Upper lobe of right lung (tissue), 1 donor: ENCODE measurements at regions not wholly inside any gene's neighbourhood (a gene's known extent, or its start where the extent isn't known, plus 50 kb on each side); places are given as distances from the start of the nearest gene placed in this dataset.
"Not testable (repeated sequence)": the region's sequence is repeated elsewhere in the genome, so short reads cannot be mapped to it uniquely, and the experiment has no call there.

Source experiments
- ATAC-seq: fragments of 200-7000 bp; cut with Tn5 transposase; one replicate; pipeline ENCODE4 v1.9.1; 2020; ENCODE audit warnings: mild to moderate bottlenecking, moderate library complexity
- DNase-seq: peaks from one replicate; pipeline ENCODE4 v3.0.0-alpha.2; 2020
- H3K27ac ChIP-seq: fragments of 200-600 bp; one replicate; pipeline ENCODE4 v1.8.0; 2022
- H3K27me3 ChIP-seq: fragments of 200-600 bp; one replicate; pipeline ENCODE4 v1.8.0; 2022; ENCODE audit warnings: mild to moderate bottlenecking
- H3K36me3 ChIP-seq: fragments of 200-600 bp; one replicate; pipeline ENCODE4 v1.8.0; 2022
- H3K4me1 ChIP-seq: fragments of 200-600 bp; one replicate; pipeline ENCODE4 v1.8.0; 2022
- H3K4me3 ChIP-seq: fragments of 200-600 bp; one replicate; pipeline ENCODE4 v1.8.0; 2022; ENCODE audit warnings: mild to moderate bottlenecking
- H3K9me3 ChIP-seq: fragments of 200-600 bp; one replicate; pipeline ENCODE4 v1.8.0; 2022
- intact Hi-C: fragments of 100-400 bp; cut with DNase I; formaldehyde crosslinking; loops from one replicate; pipeline ENCODE4 v1.11.0; 2022
- TF ChIP-seq, protein P1 (sequence below): fragments of 200-600 bp; IDR thresholded peaks from one replicate; pipeline ENCODE4 v1.8.0; 2022; ENCODE audit warnings: antibody characterized with exemption
- donor health status: DM: no; HTN: yes; CAD: no; lungs with severe emphysema.

DNA sequence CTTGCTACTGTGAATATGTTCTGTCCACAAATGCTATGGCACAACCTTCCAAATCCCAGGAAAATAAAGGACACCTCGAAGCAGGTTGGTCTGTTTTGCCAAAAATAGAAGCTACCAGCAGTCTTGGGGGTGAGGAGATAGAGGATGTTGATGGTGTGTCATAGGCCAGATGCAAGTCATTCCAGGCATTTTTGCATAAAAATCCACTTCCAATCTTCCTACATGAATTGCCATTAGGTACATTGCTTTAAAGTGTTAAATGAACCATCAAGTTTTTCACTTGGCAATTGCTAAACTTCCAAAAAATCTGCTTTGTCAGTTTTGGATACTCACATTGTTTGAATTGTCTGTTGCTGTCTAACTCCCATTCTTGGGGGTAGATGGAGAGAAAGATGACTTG, 295.4 kb downstream of the MYCN start:
- no peaks in the 10 kb centered on the region for H3K9me3 ChIP-seq
- no peak overlapping the region for H3K27ac ChIP-seq
- H3K36me3 ChIP-seq = no peaks in the 10 kb centered on the region
- ATAC-seq = no peak
- TF ChIP-seq, protein P1, sequence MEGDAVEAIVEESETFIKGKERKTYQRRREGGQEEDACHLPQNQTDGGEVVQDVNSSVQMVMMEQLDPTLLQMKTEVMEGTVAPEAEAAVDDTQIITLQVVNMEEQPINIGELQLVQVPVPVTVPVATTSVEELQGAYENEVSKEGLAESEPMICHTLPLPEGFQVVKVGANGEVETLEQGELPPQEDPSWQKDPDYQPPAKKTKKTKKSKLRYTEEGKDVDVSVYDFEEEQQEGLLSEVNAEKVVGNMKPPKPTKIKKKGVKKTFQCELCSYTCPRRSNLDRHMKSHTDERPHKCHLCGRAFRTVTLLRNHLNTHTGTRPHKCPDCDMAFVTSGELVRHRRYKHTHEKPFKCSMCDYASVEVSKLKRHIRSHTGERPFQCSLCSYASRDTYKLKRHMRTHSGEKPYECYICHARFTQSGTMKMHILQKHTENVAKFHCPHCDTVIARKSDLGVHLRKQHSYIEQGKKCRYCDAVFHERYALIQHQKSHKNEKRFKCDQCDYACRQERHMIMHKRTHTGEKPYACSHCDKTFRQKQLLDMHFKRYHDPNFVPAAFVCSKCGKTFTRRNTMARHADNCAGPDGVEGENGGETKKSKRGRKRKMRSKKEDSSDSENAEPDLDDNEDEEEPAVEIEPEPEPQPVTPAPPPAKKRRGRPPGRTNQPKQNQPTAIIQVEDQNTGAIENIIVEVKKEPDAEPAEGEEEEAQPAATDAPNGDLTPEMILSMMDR = no peak
- intact Hi-C loops = no loop called here
- DNase-seq = no peak
- H3K4me3 ChIP-seq = no peak overlapping the region
- H3K27me3 ChIP-seq = no peaks in the 10 kb centered on the region
- H3K4me1 ChIP-seq = no peaks in the 10 kb centered on the region

DNA sequence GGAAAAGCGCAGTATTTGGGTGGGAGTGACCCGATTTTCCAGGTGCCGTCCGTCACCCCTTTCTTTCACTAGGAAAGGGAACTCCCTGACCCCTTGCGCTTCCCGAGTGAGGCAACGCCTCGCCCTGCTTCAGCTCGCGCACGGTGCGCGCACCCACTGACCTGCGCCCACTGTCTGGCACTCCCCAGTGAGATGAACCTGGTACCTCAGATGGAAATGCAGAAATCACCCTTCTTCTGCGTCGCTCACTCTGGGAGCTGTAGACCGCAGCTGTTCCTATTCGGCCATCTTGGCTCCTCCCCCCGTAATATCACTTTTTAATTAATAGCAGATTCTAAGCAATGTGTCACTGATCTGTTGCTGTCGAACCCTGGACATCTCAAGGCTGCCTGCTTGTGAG, 294.9 kb downstream of the MYCN start:
- DNase-seq, H3K27ac ChIP-seq, H3K4me3 ChIP-seq, H3K9me3 ChIP-seq, intact Hi-C loops, ATAC-seq, H3K36me3 ChIP-seq, H3K4me1 ChIP-seq, H3K27me3 ChIP-seq: not testable (repeated sequence)

DNA sequence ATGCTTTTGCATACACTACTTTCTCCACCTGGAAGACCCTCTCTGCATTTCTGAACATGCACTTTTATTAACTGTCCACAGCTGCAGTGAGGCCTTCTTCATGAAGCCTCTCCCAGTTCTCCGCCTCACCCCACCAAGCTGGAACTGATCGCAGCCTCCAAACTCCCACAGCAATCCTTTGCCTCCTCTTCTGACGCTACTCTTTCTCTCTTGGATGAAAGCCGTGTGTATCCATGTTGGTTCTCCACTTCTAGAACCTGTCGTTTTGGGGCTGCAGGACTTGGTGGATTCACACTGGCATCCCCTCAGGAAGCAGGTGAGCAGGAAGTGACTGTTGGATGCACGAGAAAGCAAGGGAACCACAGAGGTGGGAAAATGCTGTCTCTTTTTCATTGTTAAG, 288.6 kb downstream of the MYCN start:
- Histone ChIP-seq H3K36me3 (no peaks in the 10 kb centered on the region), H3K9me3 (no peaks in the 10 kb centered on the region), H3K4me3 (no peak overlapping the region), H3K27ac (no peak overlapping the region), H3K4me1 (no peaks in the 10 kb centered on the region), H3K27me3 (no peaks in the 10 kb centered on the region)
- no peak for DNase-seq
- intact Hi-C loops = no loop called here
- TF ChIP-seq, protein P1 = no peak
- no peak for ATAC-seq

DNA sequence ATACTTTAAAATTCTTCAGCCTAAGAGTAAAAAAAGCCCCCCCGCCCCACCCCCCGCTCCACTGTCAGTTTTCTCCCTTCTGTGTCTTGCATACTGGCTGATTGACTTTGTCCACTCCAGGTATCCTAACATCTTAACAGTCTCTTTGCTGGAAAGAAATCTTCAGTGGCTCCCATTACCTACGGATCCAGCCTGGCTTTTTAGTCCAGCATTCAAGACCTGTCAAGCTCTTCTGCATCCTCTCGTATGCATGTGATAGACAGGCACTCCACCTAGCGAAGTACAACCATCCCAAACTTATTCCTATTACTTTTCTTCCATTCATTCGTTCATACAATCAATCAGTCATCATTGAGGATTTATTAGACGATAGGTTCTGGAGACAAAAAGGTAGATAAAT, 288.1 kb downstream of the MYCN start:
- Histone ChIP-seq H3K27me3 (no peaks in the 10 kb centered on the region), H3K27ac (no peak overlapping the region), H3K36me3 (no peaks in the 10 kb centered on the region), H3K4me1 (no peaks in the 10 kb centered on the region), H3K9me3 (no peaks in the 10 kb centered on the region), H3K4me3 (no peak overlapping the region)
- no peak for ATAC-seq
- no peak for DNase-seq
- TF ChIP-seq, protein P1 = no peak
- intact Hi-C loops = no loop called here

DNA sequence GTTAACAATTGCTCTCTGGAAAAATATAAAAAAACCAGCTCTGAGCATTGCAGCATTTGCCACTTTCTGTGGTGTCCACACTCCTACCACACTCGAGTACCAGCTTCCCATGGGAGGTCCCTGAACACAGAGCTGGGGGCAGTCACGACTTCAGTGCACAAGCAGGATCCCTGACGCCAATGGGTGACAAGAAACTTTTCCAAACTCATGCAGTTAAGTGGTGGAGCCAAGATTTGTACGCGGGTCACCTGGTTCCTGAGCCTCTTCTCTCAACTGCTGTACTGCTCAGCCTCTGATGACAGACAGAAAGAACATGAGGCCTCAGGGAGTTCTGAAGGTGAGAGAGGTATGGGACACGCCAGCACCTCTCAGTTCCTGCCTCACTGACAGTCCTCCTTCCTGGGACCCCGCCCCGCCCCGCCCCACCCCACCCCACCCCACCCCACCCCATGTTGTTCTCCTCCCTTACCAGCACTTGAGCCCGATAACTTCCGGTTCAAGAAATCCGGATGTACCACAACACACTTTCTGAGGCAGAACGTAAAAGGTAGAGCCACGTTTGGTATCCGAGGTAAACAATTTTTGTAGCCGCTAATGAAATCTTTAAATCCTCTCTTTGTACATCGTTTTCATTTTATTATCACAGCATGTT, 287.6 kb downstream of the MYCN start:
- intact Hi-C loops = no loop called here
- H3K4me3 ChIP-seq = no peak overlapping the region
- DNase-seq (no peak), ATAC-seq (no peak)
- no peaks in the 10 kb centered on the region for H3K36me3 ChIP-seq
- no peaks in the 10 kb centered on the region for H3K4me1 ChIP-seq
- H3K27ac ChIP-seq = no peak overlapping the region
- TF ChIP-seq, protein P1 = no peak
- no peaks in the 10 kb centered on the region for H3K9me3 ChIP-seq
- H3K27me3 ChIP-seq = no peaks in the 10 kb centered on the region

DNA sequence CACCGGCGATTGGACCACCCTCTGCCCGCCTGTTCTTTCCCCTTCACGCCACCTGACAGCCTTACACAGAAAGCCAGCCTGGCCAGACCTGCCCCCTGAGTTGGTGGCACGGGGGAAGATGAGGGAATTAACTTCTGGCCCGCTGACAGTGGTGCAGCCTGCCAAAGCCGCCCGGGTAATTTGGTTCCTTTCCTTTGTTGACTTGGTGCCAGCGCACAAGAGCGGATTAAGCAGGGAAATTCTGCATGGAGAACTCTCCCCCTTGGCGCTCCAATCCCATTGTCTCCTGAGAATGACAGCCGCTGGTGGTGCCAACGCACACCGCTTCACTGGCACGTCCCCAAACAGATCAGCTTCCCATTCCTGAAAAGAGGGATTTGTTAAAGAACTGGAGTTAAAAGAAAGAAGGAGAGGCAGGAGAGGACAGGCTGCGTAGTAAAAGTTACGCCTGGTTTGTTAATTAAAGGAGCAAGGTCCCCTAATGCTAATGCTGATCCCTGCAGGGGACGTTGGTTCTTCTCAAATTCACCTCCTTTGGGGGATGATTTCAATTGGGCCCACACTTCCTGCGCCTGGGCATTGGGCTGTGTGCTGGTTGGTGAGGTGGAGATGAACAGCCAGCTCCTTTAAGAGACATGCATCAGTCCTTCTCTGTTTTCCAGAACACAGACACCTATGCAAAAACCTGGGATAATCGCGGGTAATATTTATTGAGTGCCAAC, 286.8 kb downstream of the MYCN start:
- Histone ChIP-seq H3K9me3 (no peaks in the 10 kb centered on the region), H3K4me3 (no peak overlapping the region), H3K4me1 (no peaks in the 10 kb centered on the region), H3K27me3 (no peaks in the 10 kb centered on the region), H3K27ac (no peak overlapping the region), H3K36me3 (no peaks in the 10 kb centered on the region)
- DNase-seq (peak; percentile 42), ATAC-seq (no peak)
- intact Hi-C loops = no loop called here
- TF ChIP-seq, protein P1 = no peak
